A172 (cell line): ENCODE measurements at regions not wholly inside any gene's neighbourhood (a gene's known extent, or its start where the extent isn't known, plus 50 kb on each side); places are given as distances from the start of the nearest gene placed in this dataset.

ENCODE experiments used
- DNase-seq: peaks from one replicate; pipeline ENCODE4 v3.0.0-alpha.2; 2015; ENCODE audit warnings: low spot score

GRCh38 chr2:74759986-74760385 is 73.9 kb upstream of the HK2 start:
- DNase-seq = no peak

GRCh38 chr2:74760875-74761630 is 72.9 kb upstream of the HK2 start:
- DNase-seq = no peak

- DNase-seq = no peak
Measured at GRCh38 chr2:74762789-74763188, 71.1 kb upstream of the HK2 start.

GRCh38 chr2:74763962-74764428 is 69.9 kb upstream of the HK2 start:
- no peak for DNase-seq

GRCh38 chr2:74764429-74765272 is 69.3 kb upstream of the HK2 start:
- DNase-seq = no peak

GRCh38 chr2:74766780-74767179 is 67.1 kb upstream of the HK2 start:
- no peak for DNase-seq

- DNase-seq = no peak
Measured at GRCh38 chr2:74767618-74768017, 66.3 kb upstream of the HK2 start.

- no peak for DNase-seq
Measured at GRCh38 chr2:74768401-74768914, 65.5 kb upstream of the HK2 start.

- DNase-seq = no peak
Measured at GRCh38 chr2:74772046-74772445, 61.9 kb upstream of the HK2 start.

GRCh38 chr2:74777161-74777900 is 56.6 kb upstream of the HK2 start:
- no peak for DNase-seq

- DNase-seq = no peak
Measured at GRCh38 chr2:74778381-74779264, 55.3 kb upstream of the HK2 start.

GRCh38 chr2:74779265-74779558 is 54.7 kb upstream of the HK2 start:
- no peak for DNase-seq

- DNase-seq = no peak
Measured at GRCh38 chr2:74779587-74780135, 54.3 kb upstream of the HK2 start.
